ENCODE measurements at regions not wholly inside any gene's neighbourhood (a gene's known extent, or its start where the extent isn't known, plus 50 kb on each side); places are given as distances from the start of the nearest gene placed in this dataset.

DNA sequence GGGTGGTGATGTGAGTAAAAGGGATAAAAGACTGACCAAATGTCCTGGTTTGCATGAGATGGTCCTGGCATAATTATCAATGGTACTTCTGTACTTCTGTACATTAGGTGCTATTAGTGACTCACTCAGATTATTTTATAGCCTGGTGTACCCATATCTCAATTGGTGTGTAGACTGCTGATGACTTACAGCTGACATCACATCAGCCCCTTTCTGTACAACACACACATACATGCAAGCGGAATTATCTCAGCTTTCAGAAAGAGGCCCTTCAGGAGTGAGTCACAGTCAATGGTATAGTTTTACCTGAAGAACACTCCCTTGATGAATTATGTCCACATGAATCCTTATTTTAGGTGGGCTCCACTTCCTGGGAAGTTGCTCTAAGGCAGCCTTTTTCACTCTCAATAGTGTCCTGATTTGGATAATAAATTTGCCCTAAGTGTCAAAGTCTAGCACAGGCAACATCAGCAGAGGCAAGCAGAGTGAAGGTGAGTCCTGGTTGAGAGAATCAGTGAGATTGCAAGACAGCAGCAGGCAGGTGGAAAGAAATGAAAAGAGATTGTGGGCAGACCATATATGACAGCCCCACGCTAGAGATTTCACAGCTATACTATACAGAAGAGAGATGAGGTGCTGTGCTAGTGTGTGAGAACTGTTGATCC, 137.0 kb downstream of the ZPLD1 start:
- no peak for TF ChIP-seq CTCF (IDR thresholded peaks at IDR 0.05)
- TF ChIP-seq POLR2AphosphoS5 (IDR thresholded peaks at IDR 0.05; ENCODE audit: low read depth, low read length): no peak
- no peak for TF ChIP-seq SIN3A (IDR thresholded peaks at IDR 0.05; ENCODE audit: borderline replicate concordance, insufficient read depth, low read depth, low read length)
- TF ChIP-seq REST (IDR thresholded peaks at IDR 0.05; ENCODE audit: insufficient read depth in 1 of 2, low read depth in 2 of 2, low read length in 1 of 2): no peak
- TF ChIP-seq TCF7L2 (IDR thresholded peaks at IDR 0.05; ENCODE audit: low read depth, low read length): no peak
